ENCODE measurements at regions not wholly inside any gene's neighbourhood (a gene's known extent, or its start where the extent isn't known, plus 50 kb on each side); places are given as distances from the start of the nearest gene placed in this dataset.

DNA sequence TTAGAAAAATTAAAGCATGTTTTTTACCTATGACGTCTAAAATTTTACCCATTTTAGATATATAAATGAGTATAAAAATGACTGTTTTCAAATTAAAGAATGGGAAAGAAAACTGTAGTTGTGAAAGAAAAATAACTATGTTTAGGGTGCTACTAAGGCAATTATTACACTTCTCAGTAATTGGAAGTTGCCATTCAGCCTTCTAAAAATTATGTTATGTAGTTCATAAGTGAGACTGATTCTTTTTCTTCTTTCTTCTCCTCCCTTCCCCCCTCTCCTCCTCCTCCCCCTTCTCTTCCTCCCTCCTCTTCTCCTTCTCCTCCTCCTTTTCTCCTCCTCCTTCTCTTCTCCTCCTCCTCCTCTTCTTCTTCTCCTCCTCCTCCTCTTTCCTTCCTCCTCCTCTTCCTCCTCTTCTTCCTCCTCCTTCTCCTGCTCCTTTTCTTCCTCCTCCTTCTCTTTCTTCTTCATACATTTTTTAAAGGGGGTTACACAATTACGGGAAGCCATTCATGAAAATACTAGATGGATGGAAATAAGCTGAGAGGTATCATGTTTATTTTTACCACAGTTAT is 223.6 kb downstream of the CETN3 start:
- no peak for DNase-seq

DNA sequence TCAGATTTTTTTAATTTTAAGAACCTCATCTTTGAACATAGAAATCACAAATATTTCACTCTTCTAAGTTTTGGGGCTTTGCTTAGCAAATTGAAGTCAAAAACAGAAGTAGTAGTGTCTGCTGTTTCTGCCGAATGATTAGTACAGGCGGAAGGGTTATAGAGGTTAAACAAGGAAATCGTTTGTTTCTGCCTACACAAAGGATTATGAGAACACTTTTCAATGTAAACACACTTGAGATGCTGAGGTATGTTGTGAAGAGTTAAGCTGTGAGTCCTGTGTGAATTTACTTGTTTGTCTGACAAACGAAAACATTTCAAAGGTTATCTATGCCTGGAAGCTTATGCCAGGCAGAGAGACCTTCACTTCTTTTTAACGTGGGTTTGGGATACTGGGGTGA is 224.8 kb downstream of the CETN3 start:
- no peak for DNase-seq

DNA sequence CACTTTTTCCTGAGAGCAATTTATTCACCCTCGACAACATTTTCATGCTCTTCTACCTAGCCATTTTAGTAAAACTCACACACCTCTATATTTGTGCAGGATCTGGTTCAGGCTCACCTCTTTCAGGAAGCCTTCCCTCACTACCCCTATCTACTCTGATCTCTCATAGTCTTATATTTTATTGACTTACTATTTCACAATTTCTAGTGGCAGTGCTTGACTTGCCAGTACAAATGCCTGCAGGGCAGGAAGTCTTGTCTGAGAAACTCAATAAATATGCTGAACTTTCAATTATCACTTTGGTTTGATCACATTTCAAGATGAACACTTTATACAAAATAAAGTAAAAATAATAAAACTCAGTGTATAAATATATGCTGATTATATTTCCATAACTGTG is 226.8 kb downstream of the CETN3 start:
- no peak for DNase-seq

GRCh38 chr5:90174236-90174635 is 235.3 kb downstream of the CETN3 start:
- no peak for DNase-seq

- DNase-seq: no peak
Observed at GRCh38 chr5:90173299-90174030, 236.1 kb downstream of the CETN3 start.

DNA sequence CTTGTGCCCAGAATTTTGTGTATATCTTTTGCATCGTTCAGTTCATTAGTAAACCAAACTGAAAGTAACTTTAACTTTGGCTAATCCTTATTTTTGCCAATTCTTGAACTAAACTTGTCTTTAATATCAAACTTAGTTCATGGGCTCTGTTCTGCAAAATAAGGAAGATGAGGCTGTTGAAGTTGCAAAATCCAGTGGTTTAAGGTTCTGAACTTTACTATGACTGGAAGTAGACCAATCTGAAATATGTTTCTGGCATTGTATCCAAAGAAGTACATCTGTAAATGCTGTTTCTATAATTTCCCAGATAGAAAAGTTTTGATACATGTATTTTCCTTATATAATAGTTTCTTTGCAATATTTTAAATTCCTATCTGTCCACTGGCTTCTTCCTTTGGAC is 238.1 kb downstream of the CETN3 start:
- DNase-seq: no peak

GRCh38 chr5:90170261-90170660 is 239.3 kb downstream of the CETN3 start:
- DNase-seq: no peak

DNA sequence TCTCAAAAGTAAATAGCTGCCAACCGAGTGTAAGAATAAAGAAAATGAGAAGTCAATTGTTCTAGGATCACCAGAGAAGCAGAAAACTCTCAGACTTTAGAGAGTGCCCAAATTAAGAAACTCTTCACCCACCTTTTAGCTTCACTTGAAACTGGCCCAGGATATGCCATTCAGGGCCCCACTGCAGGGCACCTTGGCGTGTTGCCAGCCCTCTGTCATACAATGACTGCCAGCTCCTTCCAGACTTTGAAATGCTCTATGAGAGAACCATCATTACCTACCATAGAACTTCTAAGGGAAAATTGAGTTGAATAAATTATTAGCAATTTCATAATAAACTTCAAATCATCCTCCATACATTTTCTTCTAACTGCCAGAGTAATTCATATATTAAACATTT is 240.5 kb downstream of the CETN3 start:
- no peak for DNase-seq

DNA sequence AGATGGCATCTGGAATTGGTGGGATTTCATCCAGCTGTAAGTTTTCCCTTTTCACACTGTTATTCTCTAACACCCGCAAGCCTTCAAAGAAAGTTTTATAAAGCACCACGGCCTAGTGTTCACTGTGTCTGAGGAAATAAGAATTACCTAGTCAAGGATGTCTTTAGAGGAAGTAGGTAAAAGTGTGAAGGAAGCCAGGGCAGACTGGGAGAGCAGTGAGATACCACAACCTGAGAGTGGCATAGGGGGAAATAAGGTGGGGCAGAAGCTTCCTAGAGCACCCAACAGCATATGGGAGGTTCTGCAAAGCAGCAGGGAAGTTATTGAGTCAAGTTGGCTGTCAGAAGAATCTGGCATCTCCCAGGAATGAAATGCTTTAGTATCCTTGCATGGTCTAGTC is 241.2 kb downstream of the CETN3 start:
- DNase-seq: no peak

DNA sequence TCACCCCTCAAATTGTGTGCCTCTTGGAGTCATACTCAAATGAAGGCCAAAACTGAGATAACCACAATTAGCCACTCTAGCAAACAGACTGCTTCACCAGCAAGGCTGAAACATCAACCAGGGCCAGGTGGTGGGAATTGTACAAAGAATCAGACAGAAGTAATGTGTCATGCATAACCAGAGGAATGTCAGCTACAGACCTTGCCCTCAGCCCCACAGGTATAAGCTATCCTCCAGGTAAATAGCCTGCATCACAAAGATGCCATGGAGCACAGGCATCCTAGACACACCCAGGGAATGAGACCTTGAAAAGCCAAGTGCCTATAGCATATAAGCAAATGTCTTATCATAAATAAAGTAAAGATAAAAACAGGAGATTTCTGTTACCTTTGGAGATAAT is 242.7 kb downstream of the CETN3 start:
- no peak for DNase-seq

DNA sequence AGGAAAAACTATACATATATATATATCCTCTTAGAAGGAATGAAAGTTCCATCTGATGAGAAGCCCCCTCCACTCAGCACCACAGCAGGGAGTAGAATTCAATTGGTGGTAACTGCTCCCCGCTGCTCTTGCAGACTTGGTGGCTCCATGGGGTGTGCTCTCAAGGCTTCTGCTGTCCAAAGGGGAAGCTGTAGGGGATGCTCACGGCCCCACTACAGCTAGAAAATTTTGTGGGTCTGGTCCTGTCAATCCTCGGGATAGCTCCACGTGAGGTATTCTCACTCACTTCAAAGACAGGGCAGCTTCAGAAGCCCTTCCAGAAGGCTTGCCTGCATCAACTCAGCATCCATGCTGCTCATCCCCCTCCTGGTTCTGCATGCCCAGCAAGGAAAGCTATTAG is 247.2 kb downstream of the CETN3 start:
- no peak for DNase-seq

DNA sequence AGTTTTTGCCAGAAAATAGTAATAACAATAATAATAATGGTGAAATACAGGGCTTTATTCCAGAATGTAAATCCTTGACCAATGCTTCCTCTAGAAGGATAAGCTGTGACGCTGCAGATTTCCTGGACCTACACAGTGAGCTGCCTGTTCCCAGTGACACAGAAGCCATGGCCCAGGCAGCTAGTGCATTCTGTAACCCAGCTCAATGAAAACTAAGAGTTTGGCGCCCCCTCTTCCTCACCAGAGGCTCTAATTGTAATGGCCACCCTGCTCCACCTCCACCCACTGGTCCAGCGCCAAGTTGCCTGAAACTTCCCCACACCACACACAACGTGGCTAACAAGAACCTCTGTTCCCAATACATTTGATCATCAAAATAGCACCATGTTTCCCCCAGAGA is 248.1 kb downstream of the CETN3 start:
- DNase-seq: peak; percentile 2

DNA sequence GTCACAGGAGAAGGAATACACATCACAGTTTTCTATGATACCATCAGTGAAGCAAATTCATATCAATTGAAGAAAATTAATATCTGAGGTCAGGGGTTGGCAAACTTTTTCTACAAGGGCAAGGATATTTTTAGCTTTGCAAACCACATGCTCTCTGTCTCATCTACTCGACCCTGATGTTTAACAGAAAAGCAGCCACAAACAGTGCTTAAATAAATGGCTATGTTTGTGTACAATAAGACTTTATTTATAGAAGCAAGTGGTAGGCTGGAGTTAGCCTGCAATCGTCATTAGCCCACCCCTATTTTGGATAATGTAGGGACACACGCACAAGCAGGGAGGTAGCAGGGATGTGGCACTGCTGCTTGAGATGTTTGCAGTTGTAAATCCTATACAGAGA is 251.4 kb downstream of the CETN3 start:
- DNase-seq: no peak

GRCh38 chr5:90153031-90153430 is 256.5 kb downstream of the CETN3 start:
- no peak for DNase-seq

DNA sequence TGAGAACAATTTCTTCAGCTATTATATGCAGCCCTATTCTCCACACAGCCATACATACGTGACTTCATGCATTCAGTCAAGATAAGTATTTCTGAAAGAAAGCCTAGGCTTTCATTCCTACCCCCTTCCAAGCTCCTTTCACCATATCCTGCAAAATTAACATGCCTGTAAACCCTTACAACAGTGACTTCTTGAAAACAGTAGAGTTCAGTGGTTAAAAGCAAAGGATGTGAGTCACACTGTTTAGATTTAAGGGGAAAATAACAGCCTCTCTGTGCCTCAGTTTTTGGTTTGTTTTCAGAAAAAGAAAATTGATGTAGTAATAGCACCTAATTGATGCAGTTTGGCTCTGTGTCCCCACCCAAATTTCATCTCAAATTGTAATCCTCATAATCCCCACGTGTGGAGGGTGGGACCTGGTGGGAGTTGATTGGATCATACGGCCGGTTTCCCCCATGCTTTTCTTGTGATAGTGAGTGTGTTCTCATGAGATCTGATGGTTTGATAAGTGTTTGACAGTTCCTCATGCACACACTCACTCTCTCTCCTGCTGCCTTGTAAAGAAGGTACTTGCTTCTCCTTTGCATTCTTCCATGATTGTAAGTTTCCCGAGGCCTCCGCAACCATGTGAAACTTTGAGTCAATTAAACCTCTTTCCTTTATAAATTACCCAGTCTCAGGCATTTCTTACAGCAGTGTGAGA is 264.8 kb downstream of the CETN3 start:
- DNase-seq: no peak

- no peak for DNase-seq
Observed at GRCh38 chr5:90142541-90142940, 267.0 kb downstream of the CETN3 start.

DNA sequence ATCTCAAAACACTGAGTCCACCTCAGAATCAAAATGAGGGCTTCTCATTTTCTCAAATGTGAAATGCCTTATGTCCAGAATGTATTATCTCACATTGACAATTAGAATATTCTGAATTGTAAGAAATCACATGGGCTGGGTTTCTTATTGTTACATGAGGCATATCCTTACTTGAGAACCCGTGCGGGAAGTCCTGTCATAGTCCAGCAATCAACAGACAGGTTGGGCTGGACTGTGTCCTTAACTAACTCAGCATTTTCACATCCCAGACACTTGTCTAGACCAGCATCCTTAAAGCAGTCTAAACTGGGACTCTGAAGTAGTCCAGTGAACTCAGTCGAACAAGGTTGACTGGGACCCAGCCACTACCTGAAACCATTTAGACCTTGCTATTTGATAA is 267.6 kb downstream of the CETN3 start:
- no peak for DNase-seq

GRCh38 chr5:90136952-90137528 is 272.5 kb downstream of the CETN3 start:
- no peak for DNase-seq

- no peak for DNase-seq
Observed at GRCh38 chr5:90135779-90136378, 273.7 kb downstream of the CETN3 start.

DNA sequence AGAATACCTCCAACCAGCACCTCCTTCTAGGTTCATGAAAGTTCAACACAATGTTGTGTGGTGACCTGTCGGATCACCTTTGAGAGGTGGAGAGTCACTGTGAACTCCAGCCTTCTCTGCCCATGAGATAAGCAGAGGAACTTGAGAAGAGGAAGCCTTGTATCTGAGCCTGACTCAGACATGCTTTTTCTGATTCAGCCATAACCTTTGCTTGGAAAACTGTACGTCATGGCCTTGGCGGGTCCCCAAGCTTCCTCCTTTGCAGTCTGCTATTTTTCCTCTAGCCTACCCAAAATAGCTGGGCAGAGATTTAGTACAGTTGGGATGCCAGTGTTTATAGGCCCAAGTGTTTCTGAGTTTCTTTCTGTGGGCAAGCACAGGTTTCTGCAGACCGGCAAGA is 274.7 kb downstream of the CETN3 start:
- DNase-seq: no peak

- no peak for DNase-seq
Observed at GRCh38 chr5:90134381-90134780, 275.2 kb downstream of the CETN3 start.

GRCh38 chr5:90133941-90134340 is 275.6 kb downstream of the CETN3 start:
- DNase-seq: no peak

- no peak for DNase-seq
Observed at GRCh38 chr5:90131383-90132133, 278.0 kb downstream of the CETN3 start.
